PFSK-1 (cell line): ENCODE measurements at regions not wholly inside any gene's neighbourhood (a gene's known extent, or its start where the extent isn't known, plus 50 kb on each side); places are given as distances from the start of the nearest gene placed in this dataset.

Experiments used
- POLR2AphosphoS5 ChIP-seq: IDR thresholded peaks from 2 replicates; pipeline ENCODE4 v1.6.1; 2012; ENCODE audit warnings: low read depth, mild to moderate bottlenecking, control low read depth, low read length, moderate library complexity
- REST ChIP-seq, 2 experiments: IDR thresholded peaks; 2 replicates each; pipeline versions ENCODE4 v1.6.1 to v1.8.0; 2011 to 2012; ENCODE audit warnings: low read depth in 2 of 2, low read length in 2 of 2, control low read depth in 1 of 2, inconsistent platforms in 1 of 2, mild to moderate bottlenecking in 1 of 2, moderate library complexity in 1 of 2; ENCODE audit not compliant: insufficient read depth in 1 of 2
- SIN3A ChIP-seq: IDR thresholded peaks from 2 replicates; pipeline ENCODE4 v1.6.1; 2012; ENCODE audit warnings: mild to moderate bottlenecking, low read length, moderate library complexity, borderline replicate concordance; ENCODE audit not compliant: insufficient read depth
- TAF1 ChIP-seq: IDR thresholded peaks from 2 replicates; pipeline ENCODE4 v1.6.1; 2012; ENCODE audit warnings: low read length, control low read depth, borderline replicate concordance; ENCODE audit not compliant: insufficient read depth

- TF ChIP-seq POLR2AphosphoS5 = no peak
- TF ChIP-seq SIN3A = no peak
- no peak for TF ChIP-seq TAF1
- TF ChIP-seq REST (IDR thresholded peaks at IDR 0.05; ENCODE audit: insufficient read depth in 1 of 2, low read depth in 2 of 2, low read length in 2 of 2) = no peak
These were observed 675.0 kb upstream of the KIRREL3 start for GRCh38 chr11:127675581-127675980.
